WERI-Rb-1 (cell line): ENCODE measurements at regions not wholly inside any gene's neighbourhood (a gene's known extent, or its start where the extent isn't known, plus 50 kb on each side); places are given as distances from the start of the nearest gene placed in this dataset.
"Not testable (repeated sequence)": the region's sequence is repeated elsewhere in the genome, so short reads cannot be mapped to it uniquely, and the experiment has no call there.

ENCODE experiments used
- DNase-seq: peaks from one replicate; pipeline ENCODE4 v3.0.0-alpha.2; 2020
- H3K27ac ChIP-seq: fragments of 250-450 bp; sonication (Bioruptor Pico); 2 replicates; pipeline ENCODE4 v1.5.1; 2020; ENCODE audit warnings: mild to moderate bottlenecking, moderate library complexity
- H3K27me3 ChIP-seq: fragments of 250-450 bp; sonication (Bioruptor Pico); 2 replicates; pipeline ENCODE4 v1.5.1; 2021; ENCODE audit warnings: mild to moderate bottlenecking, low read depth, moderate library complexity; ENCODE audit not compliant: insufficient read depth, severe bottlenecking
- H3K36me3 ChIP-seq: fragments of 250-450 bp; sonication (Bioruptor Pico); 2 replicates; pipeline ENCODE4 v1.5.1; 2020; ENCODE audit warnings: mild to moderate bottlenecking, moderate library complexity
- H3K4me3 ChIP-seq: 2 replicates; pipeline ENCODE4 v1.5.1; 2011; ENCODE audit warnings: low read depth, mild to moderate bottlenecking, control low read depth, low read length
- H3K9me3 ChIP-seq: fragments of 250-450 bp; sonication (Bioruptor Pico); 2 replicates; pipeline ENCODE4 v1.5.1; 2021; ENCODE audit warnings: mild to moderate bottlenecking, moderate library complexity; ENCODE audit not compliant: severe bottlenecking
- CTCF ChIP-seq: IDR thresholded peaks from 2 replicates; pipeline ENCODE4 v1.5.1; 2011; ENCODE audit warnings: low read depth, mild to moderate bottlenecking, control low read depth, inconsistent platforms, low read length

DNA sequence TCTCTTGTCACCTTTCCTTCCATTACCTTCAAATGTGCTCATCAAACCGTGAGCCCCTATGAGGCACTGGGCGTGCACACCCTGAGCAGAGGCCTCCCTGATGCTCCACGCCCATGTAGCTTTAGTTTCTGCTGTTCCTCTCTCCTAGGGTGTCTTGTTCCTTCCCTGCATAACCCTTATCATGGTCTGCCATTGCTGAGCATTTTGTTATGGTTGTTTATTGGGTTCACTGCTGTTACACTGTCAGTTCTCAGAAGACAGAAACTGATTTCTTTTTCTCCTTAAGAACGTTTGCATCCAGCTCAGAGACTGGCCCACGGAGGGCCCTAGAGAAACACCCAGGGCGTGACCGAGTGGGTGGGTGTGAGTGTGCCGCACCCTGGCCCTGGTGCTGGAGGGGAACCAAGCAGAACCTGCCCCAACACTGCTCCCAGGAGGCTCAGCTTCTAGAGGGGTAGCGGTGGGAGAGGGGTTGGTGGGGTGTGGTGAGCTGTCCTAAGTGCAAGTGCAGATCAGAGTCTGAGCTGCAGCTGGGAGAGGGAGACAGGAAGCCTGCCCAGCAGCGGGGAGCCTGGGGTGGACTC lies 61.4 kb upstream of the URI1 start:
- Histone ChIP-seq H3K27ac (no peak overlapping the region), H3K9me3 (no peaks in the 10 kb centered on the region), H3K4me3 (no peak overlapping the region), H3K36me3 (no peaks in the 10 kb centered on the region), H3K27me3 (no peaks in the 10 kb centered on the region)
- no peak for DNase-seq
- no peak for TF ChIP-seq CTCF

GRCh38 chr19:29881386-29881785 lies 60.7 kb upstream of the URI1 start:
- DNase-seq, result no peak
- no peaks in the 10 kb centered on the region for H3K27me3 ChIP-seq
- no peaks in the 10 kb centered on the region for H3K9me3 ChIP-seq
- no peak overlapping the region for H3K4me3 ChIP-seq
- no peaks in the 10 kb centered on the region for H3K36me3 ChIP-seq
- TF ChIP-seq CTCF, result no peak
- no peak overlapping the region for H3K27ac ChIP-seq

GRCh38 chr19:29882719-29883105 lies 59.3 kb upstream of the URI1 start:
- Histone ChIP-seq H3K27me3 (no peaks in the 10 kb centered on the region), H3K36me3 (no peaks in the 10 kb centered on the region), H3K4me3 (no peak overlapping the region), H3K9me3 (no peaks in the 10 kb centered on the region), H3K27ac (no peak overlapping the region)
- DNase-seq, result no peak
- TF ChIP-seq CTCF, result no peak

DNA sequence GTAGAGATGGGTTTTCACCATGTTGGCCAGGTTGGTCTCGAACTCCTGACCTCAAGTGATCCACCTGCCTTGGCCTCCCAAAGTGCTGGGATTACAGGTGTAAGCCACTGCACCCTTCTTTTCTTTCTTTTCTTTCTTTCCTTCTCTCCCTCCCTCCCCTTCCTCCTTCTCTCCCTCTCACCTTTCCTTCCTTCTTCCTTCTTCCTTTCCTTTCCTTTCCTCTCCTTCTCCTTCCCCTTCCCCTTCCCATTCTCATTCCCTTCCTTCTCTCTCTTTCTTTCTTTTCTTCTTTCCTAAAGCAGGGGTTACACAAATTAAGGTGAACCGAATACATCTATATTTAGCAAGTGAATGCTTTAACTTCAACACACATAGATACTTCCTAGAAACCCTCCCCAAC lies 58.0 kb upstream of the URI1 start:
- no peak for DNase-seq
- Histone ChIP-seq H3K36me3 (no peaks in the 10 kb centered on the region), H3K27ac (no peak overlapping the region), H3K4me3 (no peak overlapping the region), H3K27me3 (no peaks in the 10 kb centered on the region), H3K9me3 (no peaks in the 10 kb centered on the region)
- TF ChIP-seq CTCF, result no peak

GRCh38 chr19:29884466-29884865 lies 57.6 kb upstream of the URI1 start:
- Histone ChIP-seq H3K9me3 (no peaks in the 10 kb centered on the region), H3K36me3 (no peaks in the 10 kb centered on the region), H3K27me3 (no peaks in the 10 kb centered on the region), H3K4me3 (no peak overlapping the region), H3K27ac (no peak overlapping the region)
- no peak for TF ChIP-seq CTCF
- DNase-seq, result no peak

- not testable (repeated sequence) for H3K4me3 ChIP-seq, H3K36me3 ChIP-seq, DNase-seq, H3K9me3 ChIP-seq, H3K27ac ChIP-seq, H3K27me3 ChIP-seq
These were observed 55.9 kb upstream of the URI1 start for GRCh38 chr19:29886106-29886505.
